ENCODE measurements at regions not wholly inside any gene's neighbourhood (a gene's known extent, or its start where the extent isn't known, plus 50 kb on each side); places are given as distances from the start of the nearest gene placed in this dataset.

DNA sequence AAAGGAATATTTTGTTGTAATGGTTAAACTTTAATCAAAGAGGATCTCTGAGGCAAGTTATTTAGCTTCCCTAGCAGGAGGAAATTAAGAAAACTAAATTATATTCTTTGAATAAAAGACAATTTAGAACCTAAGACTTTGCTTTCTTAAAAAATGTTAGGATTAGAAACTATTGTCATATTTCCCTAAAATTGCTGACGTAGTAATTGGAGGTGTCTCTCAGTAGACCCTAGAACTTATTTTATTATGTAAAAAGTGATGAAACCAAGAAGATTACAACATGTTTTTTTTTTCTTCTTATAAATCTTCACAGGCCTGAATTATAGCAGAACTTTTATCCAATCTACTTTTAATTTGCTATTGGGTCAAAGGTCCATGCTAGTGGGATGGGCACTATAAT lies 363.3 kb upstream of the THRB start:
- Histone ChIP-seq H3K27me3 (ENCODE audit: insufficient read depth, low read length) (no peaks in the 10 kb centered on the region), H3K4me1 (ENCODE audit: insufficient read depth, low read length) (no peaks in the 10 kb centered on the region), H2AFZ (ENCODE audit: low read depth, low read length) (no peak overlapping the region), H3K4me3 (ENCODE audit: low read length) (no peak overlapping the region), H3K36me3 (ENCODE audit: insufficient read depth, low read length) (no peaks in the 10 kb centered on the region), H3K9me3 (ENCODE audit: low read length) (no peaks in the 10 kb centered on the region)

GRCh38 chr3:24863215-24863614 lies 368.6 kb upstream of the THRB start:
- Histone ChIP-seq H3K4me1 (ENCODE audit: insufficient read depth, low read length) (peaks cover 6% of the 10 kb centered on the region), H2AFZ (ENCODE audit: low read depth, low read length) (no peak overlapping the region), H3K36me3 (ENCODE audit: insufficient read depth, low read length) (no peaks in the 10 kb centered on the region), H3K4me3 (ENCODE audit: low read length) (no peak overlapping the region), H3K27me3 (ENCODE audit: insufficient read depth, low read length) (no peaks in the 10 kb centered on the region), H3K9me3 (ENCODE audit: low read length) (no peaks in the 10 kb centered on the region)

DNA sequence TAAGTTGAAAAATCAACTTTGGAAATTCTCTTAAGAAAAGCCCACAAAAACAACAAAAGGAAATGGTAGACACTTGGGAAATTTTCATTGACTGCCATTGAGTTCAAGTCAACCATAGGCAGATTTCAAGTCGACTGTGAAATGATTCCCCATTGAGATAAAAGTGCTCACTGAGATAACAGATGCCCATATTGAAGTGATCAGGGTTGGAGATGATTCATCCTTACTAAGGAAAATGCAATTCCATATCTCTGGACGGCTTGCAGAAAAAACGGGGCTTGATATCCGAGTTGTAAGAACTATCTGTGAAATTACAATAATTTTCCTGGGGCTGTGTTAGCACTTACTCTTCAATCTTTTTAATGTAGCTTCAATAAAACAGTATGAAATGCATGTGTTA lies 373.1 kb upstream of the THRB start:
- H3K4me3 ChIP-seq (ENCODE audit: low read length): no peak overlapping the region
- no peaks in the 10 kb centered on the region for H3K27me3 ChIP-seq (ENCODE audit: insufficient read depth, low read length)
- H3K36me3 ChIP-seq (ENCODE audit: insufficient read depth, low read length): no peaks in the 10 kb centered on the region
- H3K4me1 ChIP-seq (ENCODE audit: insufficient read depth, low read length): peaks cover 6% of the 10 kb centered on the region
- H3K9me3 ChIP-seq (ENCODE audit: low read length): no peaks in the 10 kb centered on the region
- no peak overlapping the region for H2AFZ ChIP-seq (ENCODE audit: low read depth, low read length)

DNA sequence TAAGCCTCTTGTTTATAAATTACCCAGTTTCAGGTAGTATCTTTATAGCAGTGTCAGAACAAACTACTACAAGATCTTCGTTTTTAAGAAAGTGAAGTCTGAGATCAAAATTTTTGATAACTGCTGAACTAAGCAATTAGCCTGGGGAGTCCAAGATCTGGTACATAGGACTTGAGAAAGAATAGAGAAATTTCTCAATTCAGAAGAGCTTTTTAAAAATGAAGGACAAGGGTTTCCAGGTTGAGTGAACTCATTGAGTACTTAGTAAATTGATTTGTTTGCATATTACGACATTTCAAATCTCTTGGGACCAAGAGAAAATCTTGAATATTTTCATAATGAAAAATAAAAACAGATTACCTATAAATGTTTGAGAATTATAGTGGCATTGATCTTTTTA lies 386.6 kb upstream of the THRB start:
- H3K4me1 ChIP-seq (ENCODE audit: insufficient read depth, low read length): no peaks in the 10 kb centered on the region
- no peaks in the 10 kb centered on the region for H3K9me3 ChIP-seq (ENCODE audit: low read length)
- no peaks in the 10 kb centered on the region for H3K27me3 ChIP-seq (ENCODE audit: insufficient read depth, low read length)
- no peak overlapping the region for H2AFZ ChIP-seq (ENCODE audit: low read depth, low read length)
- H3K36me3 ChIP-seq (ENCODE audit: insufficient read depth, low read length): no peaks in the 10 kb centered on the region
- no peak overlapping the region for H3K4me3 ChIP-seq (ENCODE audit: low read length)

- H3K4me3 ChIP-seq (ENCODE audit: low read length): no peak overlapping the region
- no peaks in the 10 kb centered on the region for H3K4me1 ChIP-seq (ENCODE audit: insufficient read depth, low read length)
- no peaks in the 10 kb centered on the region for H3K36me3 ChIP-seq (ENCODE audit: insufficient read depth, low read length)
- H3K27me3 ChIP-seq (ENCODE audit: insufficient read depth, low read length): no peaks in the 10 kb centered on the region
- H2AFZ ChIP-seq (ENCODE audit: low read depth, low read length): no peak overlapping the region
- no peaks in the 10 kb centered on the region for H3K9me3 ChIP-seq (ENCODE audit: low read length)
These were observed 391.9 kb upstream of the THRB start for GRCh38 chr3:24886501-24886900.

GRCh38 chr3:24890012-24890411 lies 395.4 kb upstream of the THRB start:
- no peaks in the 10 kb centered on the region for H3K36me3 ChIP-seq (ENCODE audit: insufficient read depth, low read length)
- no peaks in the 10 kb centered on the region for H3K9me3 ChIP-seq (ENCODE audit: low read length)
- no peak overlapping the region for H3K4me3 ChIP-seq (ENCODE audit: low read length)
- H3K4me1 ChIP-seq (ENCODE audit: insufficient read depth, low read length): no peaks in the 10 kb centered on the region
- no peaks in the 10 kb centered on the region for H3K27me3 ChIP-seq (ENCODE audit: insufficient read depth, low read length)
- no peak overlapping the region for H2AFZ ChIP-seq (ENCODE audit: low read depth, low read length)

GRCh38 chr3:24899373-24899772 lies 404.7 kb upstream of the THRB start:
- H3K36me3 ChIP-seq (ENCODE audit: insufficient read depth, low read length): no peaks in the 10 kb centered on the region
- no peaks in the 10 kb centered on the region for H3K27me3 ChIP-seq (ENCODE audit: insufficient read depth, low read length)

DNA sequence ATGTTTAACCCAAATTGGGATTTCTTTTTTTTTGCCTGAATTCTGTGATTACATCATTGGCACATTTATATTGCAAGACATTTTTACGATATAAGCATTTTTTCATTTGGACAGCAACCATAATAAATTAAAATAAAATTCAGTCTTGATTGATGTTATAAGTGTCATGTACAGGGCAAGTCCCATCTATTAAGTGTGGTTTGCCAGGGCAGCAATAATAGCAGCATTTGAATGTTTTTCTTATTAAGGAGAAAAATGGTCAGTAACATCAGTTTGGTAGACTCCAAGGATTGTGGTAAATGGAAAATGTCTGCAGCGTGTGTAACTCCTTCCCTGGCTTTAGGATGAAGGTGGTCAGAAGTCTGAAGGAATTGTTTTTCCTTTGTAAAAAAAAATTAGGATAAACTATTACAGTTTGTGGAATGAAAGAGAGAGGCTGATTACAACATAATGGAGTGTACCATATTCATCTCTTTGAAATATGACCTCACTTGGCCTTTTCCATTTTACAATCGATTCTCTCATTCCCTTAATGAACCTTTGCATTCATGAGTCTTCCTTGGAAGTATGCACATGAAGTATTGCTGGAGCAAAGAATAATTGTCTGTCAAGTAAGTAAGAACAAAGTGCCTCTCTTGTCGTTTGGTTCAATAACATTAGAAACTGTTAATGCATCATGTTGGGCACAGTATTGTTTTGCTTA lies 405.4 kb upstream of the THRB start:
- H3K27me3 ChIP-seq (ENCODE audit: insufficient read depth, low read length): no peaks in the 10 kb centered on the region
- no peaks in the 10 kb centered on the region for H3K9me3 ChIP-seq (ENCODE audit: low read length)
- H3K4me1 ChIP-seq (ENCODE audit: insufficient read depth, low read length): no peaks in the 10 kb centered on the region
- no peak overlapping the region for H3K4me3 ChIP-seq (ENCODE audit: low read length)
- no peaks in the 10 kb centered on the region for H3K36me3 ChIP-seq (ENCODE audit: insufficient read depth, low read length)
- no peak overlapping the region for H2AFZ ChIP-seq (ENCODE audit: low read depth, low read length)

More at GRCh38 chr3:24899373-24899772, 404.7 kb upstream of the THRB start:
- Histone ChIP-seq H3K4me1 (ENCODE audit: insufficient read depth, low read length) (no peaks in the 10 kb centered on the region), H3K9me3 (ENCODE audit: low read length) (no peaks in the 10 kb centered on the region), H2AFZ (ENCODE audit: low read depth, low read length) (no peak overlapping the region), H3K4me3 (ENCODE audit: low read length) (no peak overlapping the region)

DNA sequence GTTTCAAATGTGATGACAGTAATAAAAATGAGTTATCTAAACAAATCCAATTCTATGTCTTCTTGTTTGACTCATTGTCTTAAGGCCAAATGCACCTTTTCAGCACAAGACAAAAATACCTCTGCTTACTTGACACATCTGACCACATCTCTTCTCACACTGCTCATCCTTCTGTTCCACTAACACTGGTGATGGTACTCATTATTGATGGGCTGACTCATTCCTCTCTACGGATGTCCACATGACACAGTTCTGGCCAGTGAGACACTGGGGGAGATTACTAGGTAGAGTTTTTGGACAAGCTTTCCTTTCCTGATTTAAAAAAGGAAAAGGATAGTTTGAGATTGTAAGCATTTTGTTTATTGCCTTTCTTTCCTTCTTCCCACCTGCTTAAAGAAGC lies 410.6 kb upstream of the THRB start:
- no peak overlapping the region for H3K4me3 ChIP-seq (ENCODE audit: low read length)
- H3K4me1 ChIP-seq (ENCODE audit: insufficient read depth, low read length): no peaks in the 10 kb centered on the region
- no peaks in the 10 kb centered on the region for H3K36me3 ChIP-seq (ENCODE audit: insufficient read depth, low read length)
- no peaks in the 10 kb centered on the region for H3K9me3 ChIP-seq (ENCODE audit: low read length)
- H2AFZ ChIP-seq (ENCODE audit: low read depth, low read length): no peak overlapping the region
- no peaks in the 10 kb centered on the region for H3K27me3 ChIP-seq (ENCODE audit: insufficient read depth, low read length)

DNA sequence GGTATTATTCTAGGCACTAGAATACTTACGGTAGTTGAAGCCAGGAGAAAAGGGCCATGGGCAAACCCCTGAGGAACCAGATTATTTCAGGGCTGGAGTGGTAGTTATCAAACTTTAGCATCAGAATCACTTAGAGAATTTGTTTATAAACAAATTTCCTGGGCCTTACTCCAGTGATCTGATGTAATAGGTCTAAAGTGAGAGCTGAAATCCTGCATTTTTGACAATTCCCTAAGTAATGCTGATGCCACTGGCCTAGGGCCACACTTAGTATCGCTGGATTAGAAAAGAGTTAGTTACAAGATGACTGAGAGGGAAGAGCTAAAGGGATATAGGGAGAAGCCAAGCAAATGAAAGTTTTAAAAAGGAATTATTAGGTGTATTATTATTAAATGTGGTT lies 412.5 kb upstream of the THRB start:
- Histone ChIP-seq H3K9me3 (ENCODE audit: low read length) (no peaks in the 10 kb centered on the region), H3K4me3 (ENCODE audit: low read length) (no peak overlapping the region)

DNA sequence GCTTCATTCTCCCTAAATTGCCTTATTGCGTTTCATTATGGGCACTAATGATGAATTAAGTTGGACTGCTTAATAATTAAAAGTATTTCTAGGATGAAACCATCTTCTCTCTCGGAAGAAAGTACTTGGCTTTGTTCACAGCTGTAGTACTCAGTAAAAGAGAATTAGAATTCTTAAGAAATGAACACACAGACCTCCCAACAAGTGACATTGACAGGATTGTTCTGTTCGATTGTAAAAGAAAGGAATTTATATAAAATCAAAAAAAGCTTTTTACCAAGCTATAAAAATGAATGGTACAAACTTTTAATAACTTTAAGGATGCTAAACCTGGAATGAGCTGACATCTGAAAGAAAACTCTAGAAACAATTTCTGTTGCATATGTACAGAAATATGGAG lies 416.4 kb upstream of the THRB start:
- Histone ChIP-seq H3K36me3 (ENCODE audit: insufficient read depth, low read length) (no peaks in the 10 kb centered on the region), H3K27me3 (ENCODE audit: insufficient read depth, low read length) (no peaks in the 10 kb centered on the region), H3K4me1 (ENCODE audit: insufficient read depth, low read length) (no peaks in the 10 kb centered on the region), H3K9me3 (ENCODE audit: low read length) (no peaks in the 10 kb centered on the region), H2AFZ (ENCODE audit: low read depth, low read length) (no peak overlapping the region), H3K4me3 (ENCODE audit: low read length) (no peak overlapping the region)

More for the DNA sequence above, 412.5 kb upstream of the THRB start:
- Histone ChIP-seq H3K27me3 (ENCODE audit: insufficient read depth, low read length) (no peaks in the 10 kb centered on the region), H3K4me1 (ENCODE audit: insufficient read depth, low read length) (no peaks in the 10 kb centered on the region), H2AFZ (ENCODE audit: low read depth, low read length) (no peak overlapping the region), H3K36me3 (ENCODE audit: insufficient read depth, low read length) (no peaks in the 10 kb centered on the region)

DNA sequence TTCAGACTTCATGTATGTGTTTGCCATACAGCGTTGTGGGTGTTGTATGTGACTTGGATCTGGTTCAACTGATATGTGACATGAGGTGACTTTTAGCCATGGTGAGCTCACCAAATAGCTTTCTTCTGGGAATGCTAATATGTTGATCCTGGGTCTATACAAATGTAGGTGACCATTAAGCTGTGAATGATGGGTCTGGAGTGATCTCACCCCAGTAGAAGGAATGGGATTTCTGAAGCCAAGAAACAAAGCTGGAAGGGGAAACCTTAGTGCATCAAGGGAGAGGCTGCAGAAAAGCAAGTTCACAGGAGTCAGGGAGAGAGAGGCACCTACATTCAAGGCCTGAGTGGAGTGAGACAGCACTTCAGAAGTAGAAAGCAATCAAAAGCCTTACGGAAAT lies 421.0 kb upstream of the THRB start:
- no peaks in the 10 kb centered on the region for H3K9me3 ChIP-seq (ENCODE audit: low read length)
- no peaks in the 10 kb centered on the region for H3K36me3 ChIP-seq (ENCODE audit: insufficient read depth, low read length)
- H3K27me3 ChIP-seq (ENCODE audit: insufficient read depth, low read length): no peaks in the 10 kb centered on the region
- no peaks in the 10 kb centered on the region for H3K4me1 ChIP-seq (ENCODE audit: insufficient read depth, low read length)
- H3K4me3 ChIP-seq (ENCODE audit: low read length): no peak overlapping the region
- H2AFZ ChIP-seq (ENCODE audit: low read depth, low read length): no peak overlapping the region

DNA sequence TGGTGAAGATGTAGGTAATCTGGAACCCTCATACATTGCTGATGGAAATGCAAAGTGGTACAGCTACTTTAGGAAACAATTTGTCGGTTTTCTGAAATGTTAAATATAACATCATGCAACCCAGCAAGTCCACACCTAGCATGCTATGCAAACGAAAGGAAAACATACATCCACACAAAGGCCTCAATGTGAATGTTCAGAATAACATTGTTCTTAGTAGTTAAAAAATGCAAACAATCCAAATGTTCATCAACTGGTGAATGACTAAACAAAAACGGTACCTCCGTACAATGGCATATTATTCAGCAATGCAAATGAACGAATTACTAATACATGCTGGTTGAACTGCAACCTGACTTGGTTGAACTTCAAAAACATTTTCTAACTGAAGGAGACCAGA lies 423.3 kb upstream of the THRB start:
- Histone ChIP-seq H3K36me3 (ENCODE audit: insufficient read depth, low read length) (no peaks in the 10 kb centered on the region), H3K4me3 (ENCODE audit: low read length) (no peak overlapping the region), H2AFZ (ENCODE audit: low read depth, low read length) (no peak overlapping the region), H3K27me3 (ENCODE audit: insufficient read depth, low read length) (no peaks in the 10 kb centered on the region), H3K4me1 (ENCODE audit: insufficient read depth, low read length) (peaks cover 4% of the 10 kb centered on the region), H3K9me3 (ENCODE audit: low read length) (no peaks in the 10 kb centered on the region)

DNA sequence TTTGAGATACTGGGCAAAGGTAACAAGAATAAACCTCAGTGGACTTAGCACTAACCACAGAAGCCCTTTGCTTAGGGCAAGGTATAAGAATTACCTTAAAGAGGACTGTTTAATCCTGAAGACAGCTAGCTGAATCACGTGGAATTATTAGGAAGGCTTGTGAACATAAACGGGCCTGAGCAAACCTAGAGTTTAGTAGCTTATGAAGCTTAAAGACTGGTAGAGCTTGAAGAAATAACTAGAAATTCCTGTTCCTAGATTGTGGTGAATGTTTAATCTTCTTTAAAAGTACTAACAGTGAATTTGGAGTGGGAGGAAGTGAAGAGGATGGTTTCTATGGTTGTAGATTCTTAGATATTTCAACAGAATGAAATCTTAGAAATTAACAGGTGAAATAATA lies 428.9 kb upstream of the THRB start:
- Histone ChIP-seq H3K4me1 (ENCODE audit: insufficient read depth, low read length) (peaks cover 6% of the 10 kb centered on the region), H3K36me3 (ENCODE audit: insufficient read depth, low read length) (no peaks in the 10 kb centered on the region), H2AFZ (ENCODE audit: low read depth, low read length) (no peak overlapping the region), H3K9me3 (ENCODE audit: low read length) (no peaks in the 10 kb centered on the region), H3K4me3 (ENCODE audit: low read length) (no peak overlapping the region), H3K27me3 (ENCODE audit: insufficient read depth, low read length) (no peaks in the 10 kb centered on the region)
